ENCODE measurements at regions not wholly inside any gene's neighbourhood (a gene's known extent, or its start where the extent isn't known, plus 50 kb on each side); places are given as distances from the start of the nearest gene placed in this dataset.

- Histone ChIP-seq H3K4me3 (ENCODE audit: low read depth in 1 of 3, low read length in 3 of 3) (no peak overlapping the region), H3K4me1 (ENCODE audit: control insufficient read depth in 4 of 4, insufficient read depth in 4 of 4, low read length in 3 of 4) (no peaks in the 10 kb centered on the region), H3K27ac (ENCODE audit: low read depth in 1 of 2, low read length in 2 of 2) (no peak overlapping the region), H3K27me3 (ENCODE audit: control insufficient read depth in 4 of 4, insufficient read depth in 4 of 4, low read length in 3 of 4) (no peaks in the 10 kb centered on the region), H3K9me3 (ENCODE audit: control insufficient read depth in 4 of 4, low read length in 3 of 4) (no peaks in the 10 kb centered on the region), H3K36me3 (ENCODE audit: control insufficient read depth in 4 of 4, insufficient read depth in 3 of 4, low read depth in 1 of 4, low read length in 3 of 4) (no peaks in the 10 kb centered on the region), H3K9ac (ENCODE audit: low read depth in 1 of 2, low read length in 2 of 2) (no peak overlapping the region)
- TF ChIP-seq YY1 (IDR thresholded peaks at IDR 0.05) (no peak), FOXA2 (IDR thresholded peaks at IDR 0.05) (no peak), ZBTB33 (IDR thresholded peaks at IDR 0.05) (no peak)
- no peak for DNase-seq (ENCODE audit: low spot score)
- WGBS = 90% methylated on average over 4 of the region's 4 CpGs
Observed at GRCh38 chr15:91480426-91480825, 373.1 kb upstream of the SLCO3A1 start.

GRCh38 chr15:91482799-91483198 is 370.7 kb upstream of the SLCO3A1 start:
- 66% methylated on average over 1 of the region's 1 CpG for WGBS

More at GRCh38 chr15:91482799-91483198, 370.7 kb upstream of the SLCO3A1 start:
- Histone ChIP-seq H3K27me3 (ENCODE audit: control insufficient read depth in 4 of 4, insufficient read depth in 4 of 4, low read length in 3 of 4) (no peaks in the 10 kb centered on the region), H3K9ac (ENCODE audit: low read depth in 1 of 2, low read length in 2 of 2) (no peak overlapping the region), H3K4me3 (ENCODE audit: low read depth in 1 of 3, low read length in 3 of 3) (no peak overlapping the region), H3K9me3 (ENCODE audit: control insufficient read depth in 4 of 4, low read length in 3 of 4) (no peaks in the 10 kb centered on the region), H3K27ac (ENCODE audit: low read depth in 1 of 2, low read length in 2 of 2) (no peak overlapping the region), H3K4me1 (ENCODE audit: control insufficient read depth in 4 of 4, insufficient read depth in 4 of 4, low read length in 3 of 4) (no peaks in the 10 kb centered on the region), H3K36me3 (ENCODE audit: control insufficient read depth in 4 of 4, insufficient read depth in 3 of 4, low read depth in 1 of 4, low read length in 3 of 4) (no peaks in the 10 kb centered on the region)
- no peak for TF ChIP-seq JUND (IDR thresholded peaks at IDR 0.05)
- TF ChIP-seq ZBTB33 (IDR thresholded peaks at IDR 0.05) = no peak
- TF ChIP-seq TAF1 (conservative IDR thresholded peaks at IDR 0.05) = no peak
- no peak for TF ChIP-seq NR2F2 (IDR thresholded peaks at IDR 0.05)
- TF ChIP-seq SP1 (IDR thresholded peaks at IDR 0.05) = no peak
- no peak for TF ChIP-seq MAX (IDR thresholded peaks at IDR 0.05)
- TF ChIP-seq HNF4G (IDR thresholded peaks at IDR 0.05) = no peak
- no peak for TF ChIP-seq HNF4A (conservative IDR thresholded peaks at IDR 0.05)
- no peak for TF ChIP-seq FOXA2 (IDR thresholded peaks at IDR 0.05)
- TF ChIP-seq YY1 (IDR thresholded peaks at IDR 0.05) = no peak
- TF ChIP-seq ATF3 (IDR thresholded peaks at IDR 0.05) = no peak
- TF ChIP-seq CTCF (IDR thresholded peaks at IDR 0.05; ENCODE audit: low read depth, low read length, missing input control) = no peak
- TF ChIP-seq REST (IDR thresholded peaks at IDR 0.05) = no peak
- no peak for TF ChIP-seq EGR1 (IDR thresholded peaks at IDR 0.05; ENCODE audit: low read depth in 2 of 2)
- no peak for TF ChIP-seq RAD21 (IDR thresholded peaks at IDR 0.05)
- no peak for DNase-seq (ENCODE audit: low spot score)
